ENCODE measurements at regions not wholly inside any gene's neighbourhood (a gene's known extent, or its start where the extent isn't known, plus 50 kb on each side); places are given as distances from the start of the nearest gene placed in this dataset.
"Not testable (repeated sequence)": the region's sequence is repeated elsewhere in the genome, so short reads cannot be mapped to it uniquely, and the experiment has no call there.

DNA sequence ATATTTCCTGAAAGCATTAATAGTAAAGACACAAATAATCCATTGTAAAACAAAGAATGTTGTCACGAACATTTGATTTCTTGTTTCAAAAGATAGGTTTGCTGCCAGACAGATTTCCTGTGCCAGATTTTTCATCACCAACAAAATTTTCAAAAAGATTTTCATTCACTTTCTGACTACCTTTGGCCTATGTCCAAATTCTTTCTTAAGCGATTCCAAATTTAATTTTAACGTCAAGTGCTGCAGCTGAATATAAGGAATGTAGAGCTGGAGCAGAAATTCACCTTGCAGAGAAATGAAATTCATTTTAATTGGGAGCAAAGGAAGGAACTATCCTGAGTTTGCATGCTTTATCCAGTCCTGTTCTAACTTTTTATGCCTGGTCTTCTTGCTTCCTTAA, 277.4 kb downstream of the CCER1 start:
- H3K4me3 ChIP-seq (replicated peaks in 1 of 3) = no peak overlapping the region
- WGBS, 2 donors = 64 to 75% methylated on average over 3 of the region's 3 CpGs
- intact Hi-C loops (cut with DNase I) = no loop called here
- no peaks in the 10 kb centered on the region for H3K4me1 ChIP-seq
- H3K27me3 ChIP-seq = no peaks in the 10 kb centered on the region
- H3K36me3 ChIP-seq = no peaks in the 10 kb centered on the region
- TF ChIP-seq, protein P1, sequence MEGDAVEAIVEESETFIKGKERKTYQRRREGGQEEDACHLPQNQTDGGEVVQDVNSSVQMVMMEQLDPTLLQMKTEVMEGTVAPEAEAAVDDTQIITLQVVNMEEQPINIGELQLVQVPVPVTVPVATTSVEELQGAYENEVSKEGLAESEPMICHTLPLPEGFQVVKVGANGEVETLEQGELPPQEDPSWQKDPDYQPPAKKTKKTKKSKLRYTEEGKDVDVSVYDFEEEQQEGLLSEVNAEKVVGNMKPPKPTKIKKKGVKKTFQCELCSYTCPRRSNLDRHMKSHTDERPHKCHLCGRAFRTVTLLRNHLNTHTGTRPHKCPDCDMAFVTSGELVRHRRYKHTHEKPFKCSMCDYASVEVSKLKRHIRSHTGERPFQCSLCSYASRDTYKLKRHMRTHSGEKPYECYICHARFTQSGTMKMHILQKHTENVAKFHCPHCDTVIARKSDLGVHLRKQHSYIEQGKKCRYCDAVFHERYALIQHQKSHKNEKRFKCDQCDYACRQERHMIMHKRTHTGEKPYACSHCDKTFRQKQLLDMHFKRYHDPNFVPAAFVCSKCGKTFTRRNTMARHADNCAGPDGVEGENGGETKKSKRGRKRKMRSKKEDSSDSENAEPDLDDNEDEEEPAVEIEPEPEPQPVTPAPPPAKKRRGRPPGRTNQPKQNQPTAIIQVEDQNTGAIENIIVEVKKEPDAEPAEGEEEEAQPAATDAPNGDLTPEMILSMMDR (IDR thresholded peaks at IDR 0.05) = no peak
- TF ChIP-seq POLR2A (IDR thresholded peaks at IDR 0.05) = no peak
- H3K9me3 ChIP-seq = no peaks in the 10 kb centered on the region
- DNase-seq = no peak
- no peak overlapping the region for H3K27ac ChIP-seq

DNA sequence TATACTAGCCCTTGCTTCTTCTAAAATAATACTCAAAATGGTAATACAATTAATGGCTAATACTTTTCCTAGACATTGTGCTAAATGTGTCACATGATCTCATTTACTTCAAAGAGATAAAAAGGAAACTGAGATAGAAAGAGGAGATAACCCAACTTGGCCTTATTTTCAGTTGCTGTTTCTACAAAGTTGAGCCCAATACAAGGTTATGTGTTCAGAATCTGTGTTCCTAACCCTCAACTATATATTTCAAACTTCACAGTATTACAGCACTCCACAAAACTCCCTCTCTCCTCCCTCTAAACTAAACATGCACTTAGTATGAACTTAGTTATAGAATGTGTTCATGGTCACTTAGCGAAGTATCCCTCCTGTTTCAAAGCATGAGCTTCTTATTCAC, 277.9 kb downstream of the CCER1 start:
- 88 to 97% methylated on average over 1 of the region's 1 CpG for WGBS, 2 donors

DNA sequence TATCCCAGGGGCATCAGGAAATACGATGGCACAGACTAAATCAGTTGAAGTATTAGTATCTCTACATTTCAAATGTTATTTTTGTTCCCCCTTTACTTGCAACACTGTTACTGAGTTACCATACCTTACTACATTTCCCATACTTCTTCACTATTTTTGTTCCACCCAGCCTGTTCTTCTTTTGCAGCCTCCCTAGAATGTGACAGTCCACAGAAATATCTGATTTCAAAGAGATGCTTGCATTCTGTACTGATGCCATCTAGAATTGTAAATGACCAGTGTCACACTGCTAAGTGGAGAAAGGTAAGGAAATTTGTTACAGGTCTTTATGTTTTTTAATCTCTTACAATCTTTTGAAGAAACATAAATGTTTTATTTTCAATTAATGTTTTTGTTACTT, 279.9 kb downstream of the CCER1 start:
- Histone ChIP-seq H3K4me3 (replicated peaks in 1 of 3) (no peak overlapping the region), H3K27ac (no peak overlapping the region), H3K27me3 (no peaks in the 10 kb centered on the region), H3K9me3 (no peaks in the 10 kb centered on the region), H3K36me3 (no peaks in the 10 kb centered on the region), H3K4me1 (no peaks in the 10 kb centered on the region)
- TF ChIP-seq POLR2A (IDR thresholded peaks at IDR 0.05) = no peak
- TF ChIP-seq, protein P1 (IDR thresholded peaks at IDR 0.05) = no peak
- WGBS, 2 donors = 80 to 81% methylated on average over 1 of the region's 1 CpG
- DNase-seq = no peak
- intact Hi-C loops (cut with DNase I) = no loop called here

More for the DNA sequence above, 277.9 kb downstream of the CCER1 start:
- no peaks in the 10 kb centered on the region for H3K36me3 ChIP-seq
- H3K27me3 ChIP-seq = no peaks in the 10 kb centered on the region
- no peak overlapping the region for H3K4me3 ChIP-seq (replicated peaks in 1 of 3)
- no peaks in the 10 kb centered on the region for H3K4me1 ChIP-seq
- no peak overlapping the region for H3K27ac ChIP-seq
- no peak for TF ChIP-seq POLR2A (IDR thresholded peaks at IDR 0.05)
- TF ChIP-seq, protein P1 (IDR thresholded peaks at IDR 0.05) = no peak
- no peaks in the 10 kb centered on the region for H3K9me3 ChIP-seq
- no peak for DNase-seq
- intact Hi-C loops (cut with DNase I) = no loop called here

DNA sequence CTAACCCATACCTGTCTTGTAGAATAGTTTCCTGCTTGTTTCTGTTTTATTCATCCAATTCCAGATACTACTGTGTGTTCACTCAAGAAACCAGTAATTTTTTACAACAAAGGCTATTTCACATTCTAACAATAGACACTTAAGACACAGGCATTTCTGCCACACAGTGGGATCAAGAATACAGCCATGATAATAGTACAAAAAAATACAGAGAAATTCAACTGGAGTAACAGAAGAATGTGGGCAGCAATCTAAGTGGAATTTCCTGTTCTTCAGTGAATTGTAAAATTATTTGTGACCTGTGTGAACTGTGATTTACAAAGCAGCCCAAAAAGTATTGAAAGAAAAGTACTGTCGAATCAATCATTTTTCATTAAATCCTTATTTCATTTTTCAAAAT, 282.9 kb downstream of the CCER1 start:
- H3K27me3 ChIP-seq = no peaks in the 10 kb centered on the region
- H3K4me3 ChIP-seq (replicated peaks in 1 of 3) = no peak overlapping the region
- no peaks in the 10 kb centered on the region for H3K4me1 ChIP-seq
- intact Hi-C loops (cut with DNase I) = no loop called here
- 88 to 95% methylated on average over 1 of the region's 1 CpG for WGBS, 2 donors
- H3K27ac ChIP-seq = no peak overlapping the region
- no peaks in the 10 kb centered on the region for H3K9me3 ChIP-seq
- H3K36me3 ChIP-seq = no peaks in the 10 kb centered on the region
- no peak for TF ChIP-seq POLR2A (IDR thresholded peaks at IDR 0.05)
- TF ChIP-seq, protein P1 (IDR thresholded peaks at IDR 0.05) = no peak
- no peak for DNase-seq

DNA sequence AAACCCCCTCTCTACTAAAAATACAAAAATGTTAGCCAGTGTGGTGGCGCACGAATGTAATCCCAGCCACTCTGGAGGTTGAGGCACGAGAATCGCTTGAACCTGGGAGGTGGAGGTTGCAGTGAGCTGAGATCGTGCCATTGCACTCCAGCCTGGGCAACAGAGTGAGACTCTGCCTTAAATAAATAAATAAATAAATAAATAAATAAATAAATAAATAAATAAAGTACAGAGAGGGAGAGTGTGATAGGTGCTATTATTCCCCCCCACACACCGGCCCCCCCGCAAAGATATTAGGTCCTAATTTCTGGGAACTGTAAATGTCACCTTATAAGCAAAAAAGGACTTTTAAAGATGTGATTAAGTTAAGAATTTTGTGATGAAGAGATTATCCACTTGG, 291.0 kb downstream of the CCER1 start:
- H3K4me3 ChIP-seq (replicated peaks in 1 of 3); H3K27ac ChIP-seq; H3K27me3 ChIP-seq; intact Hi-C loops (cut with DNase I); DNase-seq; H3K36me3 ChIP-seq; H3K9me3 ChIP-seq; H3K4me1 ChIP-seq: not testable (repeated sequence)
- WGBS, 2 donors = 93 to 96% methylated on average over 7 of the region's 7 CpGs

DNA sequence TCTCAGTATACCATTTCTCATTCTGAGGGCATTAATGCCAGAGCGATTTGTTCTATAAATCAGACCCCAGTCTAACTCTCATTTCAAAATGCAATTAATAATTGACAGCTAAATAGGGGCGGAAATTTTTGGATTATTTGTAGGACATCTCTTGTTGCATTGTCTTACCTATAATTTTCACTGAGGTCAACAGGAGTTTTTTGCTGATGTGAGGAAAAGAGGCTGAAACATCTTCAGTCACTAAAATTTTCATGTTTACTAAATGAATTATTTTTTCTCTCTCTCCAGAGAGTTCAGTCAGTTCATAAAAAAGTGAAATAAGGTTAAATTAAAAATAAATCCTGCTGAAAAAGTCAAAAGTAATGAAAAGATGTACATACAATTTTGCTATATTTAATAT, 295.9 kb downstream of the CCER1 start:
- Histone ChIP-seq H3K27me3 (no peaks in the 10 kb centered on the region), H3K9me3 (no peaks in the 10 kb centered on the region), H3K4me3 (replicated peaks in 1 of 3) (no peak overlapping the region), H3K4me1 (no peaks in the 10 kb centered on the region), H3K36me3 (no peaks in the 10 kb centered on the region), H3K27ac (no peak overlapping the region)
- WGBS, 2 donors = 92 to 95% methylated on average over 2 of the region's 2 CpGs
- no peak for DNase-seq
- intact Hi-C loops (cut with DNase I) = no loop called here
- TF ChIP-seq POLR2A (IDR thresholded peaks at IDR 0.05) = no peak
- TF ChIP-seq, protein P1 (IDR thresholded peaks at IDR 0.05) = no peak

All from thyroid gland (tissue), 4 donors.